OCI-LY1 (cell line): ENCODE measurements at regions not wholly inside any gene's neighbourhood (a gene's known extent, or its start where the extent isn't known, plus 50 kb on each side); places are given as distances from the start of the nearest gene placed in this dataset.

Experiments
- EZH2 ChIP-seq: fragments of 200-600 bp; sonication (generic), shearing (Covaris generic); IDR thresholded peaks from 2 replicates; pipeline ENCODE4 v1.8.0; 2017; ENCODE audit warnings: borderline replicate concordance, mixed run types, mild to moderate bottlenecking, antibody characterized with exemption, low read length, moderate library complexity, mixed read lengths
- TF ChIP-seq, protein P1 (sequence below): fragments of 200-600 bp; sonication (generic), shearing (Covaris generic); IDR thresholded peaks from 2 replicates; pipeline ENCODE4 v1.5.1; 2017; ENCODE audit warnings: mild to moderate bottlenecking, antibody characterized with exemption, low read length, moderate library complexity, mixed read lengths

DNA sequence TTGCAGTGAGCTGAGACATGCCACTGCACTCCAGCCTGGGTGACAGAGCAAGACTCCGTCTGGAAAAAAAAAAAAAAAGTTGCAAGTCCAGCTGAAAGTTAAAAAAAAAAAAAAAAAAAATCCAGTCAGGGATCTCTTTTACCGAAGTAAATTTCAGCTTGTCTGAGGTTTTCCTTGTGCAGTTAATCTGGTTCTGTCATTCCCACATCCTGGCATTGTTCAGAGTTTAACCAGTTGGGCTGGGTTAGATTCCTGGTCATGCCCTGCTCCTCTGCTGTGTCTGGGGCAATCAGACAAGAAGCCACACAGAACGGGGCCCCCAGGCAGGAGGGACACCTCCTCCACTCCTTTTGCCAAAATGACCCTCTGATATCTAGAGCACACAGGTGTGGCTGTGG lies 84.1 kb upstream of the KLHL25 start:
- TF ChIP-seq EZH2: no peak
- TF ChIP-seq, protein P1, sequence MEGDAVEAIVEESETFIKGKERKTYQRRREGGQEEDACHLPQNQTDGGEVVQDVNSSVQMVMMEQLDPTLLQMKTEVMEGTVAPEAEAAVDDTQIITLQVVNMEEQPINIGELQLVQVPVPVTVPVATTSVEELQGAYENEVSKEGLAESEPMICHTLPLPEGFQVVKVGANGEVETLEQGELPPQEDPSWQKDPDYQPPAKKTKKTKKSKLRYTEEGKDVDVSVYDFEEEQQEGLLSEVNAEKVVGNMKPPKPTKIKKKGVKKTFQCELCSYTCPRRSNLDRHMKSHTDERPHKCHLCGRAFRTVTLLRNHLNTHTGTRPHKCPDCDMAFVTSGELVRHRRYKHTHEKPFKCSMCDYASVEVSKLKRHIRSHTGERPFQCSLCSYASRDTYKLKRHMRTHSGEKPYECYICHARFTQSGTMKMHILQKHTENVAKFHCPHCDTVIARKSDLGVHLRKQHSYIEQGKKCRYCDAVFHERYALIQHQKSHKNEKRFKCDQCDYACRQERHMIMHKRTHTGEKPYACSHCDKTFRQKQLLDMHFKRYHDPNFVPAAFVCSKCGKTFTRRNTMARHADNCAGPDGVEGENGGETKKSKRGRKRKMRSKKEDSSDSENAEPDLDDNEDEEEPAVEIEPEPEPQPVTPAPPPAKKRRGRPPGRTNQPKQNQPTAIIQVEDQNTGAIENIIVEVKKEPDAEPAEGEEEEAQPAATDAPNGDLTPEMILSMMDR: no peak
